Trophoblast cell (in vitro differentiated cells and primary cell): ENCODE measurements at regions not wholly inside any gene's neighbourhood (a gene's known extent, or its start where the extent isn't known, plus 50 kb on each side); places are given as distances from the start of the nearest gene placed in this dataset.

ENCODE experiments used
- DNase-seq, 2 donors: peaks; one replicate each; pipeline ENCODE4 v3.0.0-alpha.2; 2016
- H2AFZ ChIP-seq: 2 replicates; pipeline ENCODE4 v1.6.1; 2013; ENCODE audit warnings: low read length, moderate library complexity, mild to moderate bottlenecking; ENCODE audit not compliant: insufficient read depth, poor library complexity
- H2AK5ac ChIP-seq: 2 replicates; pipeline ENCODE4 v1.6.1; 2013; ENCODE audit warnings: mild to moderate bottlenecking, low read length
- H2BK120ac ChIP-seq: 2 replicates; pipeline ENCODE4 v1.6.1; 2013; ENCODE audit warnings: low read length, mild to moderate bottlenecking, moderate library complexity; ENCODE audit not compliant: insufficient read depth, poor library complexity
- H2BK12ac ChIP-seq: 2 replicates; pipeline ENCODE4 v1.6.1; 2013; ENCODE audit warnings: mild to moderate bottlenecking, low read length, moderate library complexity
- H2BK5ac ChIP-seq: 2 replicates; pipeline ENCODE4 v1.6.1; 2013; ENCODE audit warnings: low read length, low read depth, moderate library complexity, mild to moderate bottlenecking; ENCODE audit not compliant: poor library complexity
- H3K14ac ChIP-seq: 2 replicates; pipeline ENCODE4 v1.6.1; 2013; ENCODE audit warnings: mild to moderate bottlenecking, low read length
- H3K18ac ChIP-seq: 2 replicates; pipeline ENCODE4 v1.6.1; 2013; ENCODE audit warnings: mild to moderate bottlenecking, low read length
- H3K23ac ChIP-seq: 2 replicates; pipeline ENCODE4 v1.6.1; 2013; ENCODE audit warnings: low read length
- H3K27ac ChIP-seq: 2 replicates; pipeline ENCODE4 v1.5.1; 2013; ENCODE audit warnings: low read depth, mild to moderate bottlenecking, inconsistent platforms, low read length, moderate library complexity
- H3K27me3 ChIP-seq: 2 replicates; pipeline ENCODE4 v1.6.1; 2013; ENCODE audit warnings: inconsistent platforms, mild to moderate bottlenecking, low read length, moderate library complexity; ENCODE audit not compliant: insufficient read depth
- H3K36me3 ChIP-seq, 2 experiments: 1 replicate in 1 of 2; 2 replicates in 1 of 2; pipeline ENCODE4 v1.6.1; 2013; ENCODE audit warnings: low read length in 2 of 2, mild to moderate bottlenecking in 2 of 2, moderate library complexity in 1 of 2; ENCODE audit not compliant: insufficient read depth in 2 of 2, control insufficient read depth in 1 of 2
- H3K4ac ChIP-seq: 2 replicates; pipeline ENCODE4 v1.6.1; 2013; ENCODE audit warnings: low read depth, mild to moderate bottlenecking, low read length, moderate library complexity
- H3K4me1 ChIP-seq, 2 experiments: 1 replicate in 1 of 2; 2 replicates in 1 of 2; pipeline ENCODE4 v1.6.1; 2013; ENCODE audit warnings: low read length in 2 of 2, mild to moderate bottlenecking in 2 of 2, moderate library complexity in 1 of 2; ENCODE audit not compliant: insufficient read depth in 2 of 2, control insufficient read depth in 1 of 2
- H3K4me2 ChIP-seq: 2 replicates; pipeline ENCODE4 v1.6.1; 2013; ENCODE audit warnings: inconsistent platforms, mild to moderate bottlenecking, low read length, moderate library complexity
- H3K4me3 ChIP-seq: 2 replicates; pipeline ENCODE4 v1.5.1; 2013; ENCODE audit warnings: mild to moderate bottlenecking, low read depth, low read length, inconsistent platforms
- H3K79me1 ChIP-seq: one replicate; pipeline ENCODE4 v1.6.1; 2013; ENCODE audit warnings: low read length
- H3K79me2 ChIP-seq: 2 replicates; pipeline ENCODE4 v1.6.1; 2013; ENCODE audit warnings: low read length, mild to moderate bottlenecking; ENCODE audit not compliant: control insufficient read depth, insufficient read depth, poor library complexity
- H3K9ac ChIP-seq: 2 replicates; pipeline ENCODE4 v1.6.1; 2013; ENCODE audit warnings: mild to moderate bottlenecking, low read length
- H3K9me3 ChIP-seq: 2 replicates; pipeline ENCODE4 v1.6.1; 2013; ENCODE audit warnings: low read depth, mild to moderate bottlenecking, control low read depth, inconsistent platforms, low read length; ENCODE audit not compliant: insufficient read depth
- H4K12ac ChIP-seq: 2 replicates; pipeline ENCODE4 v1.6.1; 2013; ENCODE audit warnings: low read depth, mild to moderate bottlenecking, low read length, moderate library complexity
- H4K8ac ChIP-seq: 2 replicates; pipeline ENCODE4 v1.6.1; 2013; ENCODE audit warnings: low read depth, mild to moderate bottlenecking, low read length, moderate library complexity
- H4K91ac ChIP-seq: one replicate; pipeline ENCODE4 v1.6.1; 2013; ENCODE audit warnings: low read depth, mild to moderate bottlenecking, low read length, moderate library complexity
- WGBS: extraction: QIAGEN DNeasy Blood & Tissue Kit; methylation state at CpG from one replicate; pipeline ENCODE4 v1.1.7; 2013; ENCODE audit warnings: missing lambda C conversion rate; ENCODE audit not compliant: insufficient read length, insufficient coverage; ENCODE audit errors: extremely low coverage; 5-methylcytosine and 5-hydroxymethylcytosine counted together

DNA sequence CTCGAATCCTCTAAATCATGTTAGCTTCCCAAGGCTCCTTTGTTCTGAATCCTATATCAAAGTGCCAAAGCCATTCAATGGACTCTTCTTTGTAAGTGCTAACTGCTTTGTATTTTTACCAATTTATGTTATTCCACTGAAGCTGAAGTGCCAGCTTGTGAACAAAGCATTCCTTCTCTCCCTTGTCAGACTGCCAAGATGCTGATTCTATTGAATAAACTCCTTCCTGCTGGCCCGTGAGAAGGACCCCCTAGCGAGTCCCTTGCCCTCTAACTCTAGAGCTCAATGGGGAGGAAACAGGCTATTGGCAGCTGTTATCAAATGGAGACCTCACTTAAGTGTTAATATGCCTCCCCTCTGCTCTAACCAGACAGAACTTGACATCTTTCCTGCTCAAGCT is 1097.9 kb upstream of the CNTNAP5 start:
- Histone ChIP-seq H3K79me2 (no peaks in the 10 kb centered on the region), H3K4me3 (no peak overlapping the region), H4K8ac (no peak overlapping the region), H3K4me1 (no peaks in the 10 kb centered on the region), H3K27me3 (no peaks in the 10 kb centered on the region), H3K4me2 (no peak overlapping the region), H3K36me3 (no peaks in the 10 kb centered on the region), H3K14ac (no peak overlapping the region), H2BK5ac (no peak overlapping the region), H2BK120ac (no peak overlapping the region), H3K9me3 (peaks cover 6% of the 10 kb centered on the region), H4K91ac (no peak overlapping the region), H3K79me1 (no peaks in the 10 kb centered on the region), H3K18ac (no peak overlapping the region), H2BK12ac (no peak overlapping the region), H3K4ac (no peak overlapping the region), H2AFZ (no peak overlapping the region), H3K9ac (no peak overlapping the region), H3K27ac (no peak overlapping the region), H2AK5ac (no peak overlapping the region), H3K23ac (no peak overlapping the region), H4K12ac (no peak overlapping the region)
- WGBS = no CpG with 5 or more reads among the region's 3 CpGs
- no peak for DNase-seq

DNA sequence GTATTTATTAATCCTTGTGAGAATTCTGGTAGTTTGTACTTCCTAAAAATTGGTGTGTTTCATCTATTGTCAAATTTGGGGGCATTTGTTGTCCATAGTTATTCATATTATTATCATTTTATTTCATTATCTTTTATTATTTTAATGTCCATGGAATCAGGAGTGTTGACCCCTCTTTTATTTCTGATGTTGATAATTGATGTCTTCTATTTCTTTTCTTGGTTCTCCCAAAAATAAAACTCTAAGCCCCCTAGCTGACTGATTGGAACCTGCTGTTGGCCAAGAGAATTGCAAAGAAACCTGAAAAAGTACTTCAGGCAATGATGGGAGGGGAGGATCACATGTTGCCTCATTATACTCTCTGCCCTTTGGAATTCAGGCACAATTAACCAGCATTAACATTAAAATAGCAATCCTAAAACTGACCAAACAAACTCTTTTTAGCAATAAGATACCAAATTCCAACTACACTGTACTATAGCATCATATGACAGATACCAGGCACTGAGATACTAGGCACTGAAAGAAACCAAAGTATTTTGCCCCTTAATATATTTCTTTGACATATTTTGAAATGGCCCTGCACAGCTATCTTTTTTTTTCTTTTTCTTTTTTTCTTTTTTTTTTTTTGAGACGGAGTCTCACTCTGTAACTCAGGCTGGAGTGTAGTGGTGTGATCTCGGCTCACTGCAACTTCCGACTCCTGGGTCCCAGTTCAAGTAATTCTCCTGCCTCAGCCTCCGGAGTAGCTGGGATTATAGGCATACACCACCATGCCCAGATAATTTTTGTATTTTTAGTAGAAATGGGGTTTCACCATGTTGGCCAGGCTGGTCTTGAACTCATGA is 1097.2 kb upstream of the CNTNAP5 start:
- Histone ChIP-seq H3K18ac (no peak overlapping the region), H3K4me2 (no peak overlapping the region), H3K23ac (no peak overlapping the region), H3K4ac (no peak overlapping the region), H3K36me3 (no peaks in the 10 kb centered on the region), H3K9ac (no peak overlapping the region), H3K27ac (no peak overlapping the region), H3K79me2 (no peaks in the 10 kb centered on the region), H2BK120ac (no peak overlapping the region), H2BK12ac (no peak overlapping the region), H2AFZ (no peak overlapping the region), H3K9me3 (peaks cover 6% of the 10 kb centered on the region), H3K4me1 (no peaks in the 10 kb centered on the region), H4K91ac (no peak overlapping the region), H3K79me1 (no peaks in the 10 kb centered on the region), H3K14ac (no peak overlapping the region), H2BK5ac (no peak overlapping the region), H3K4me3 (no peak overlapping the region), H4K12ac (no peak overlapping the region), H2AK5ac (no peak overlapping the region), H4K8ac (no peak overlapping the region), H3K27me3 (no peaks in the 10 kb centered on the region)
- DNase-seq = no peak
- no CpG with 5 or more reads among the region's 4 CpGs for WGBS

DNA sequence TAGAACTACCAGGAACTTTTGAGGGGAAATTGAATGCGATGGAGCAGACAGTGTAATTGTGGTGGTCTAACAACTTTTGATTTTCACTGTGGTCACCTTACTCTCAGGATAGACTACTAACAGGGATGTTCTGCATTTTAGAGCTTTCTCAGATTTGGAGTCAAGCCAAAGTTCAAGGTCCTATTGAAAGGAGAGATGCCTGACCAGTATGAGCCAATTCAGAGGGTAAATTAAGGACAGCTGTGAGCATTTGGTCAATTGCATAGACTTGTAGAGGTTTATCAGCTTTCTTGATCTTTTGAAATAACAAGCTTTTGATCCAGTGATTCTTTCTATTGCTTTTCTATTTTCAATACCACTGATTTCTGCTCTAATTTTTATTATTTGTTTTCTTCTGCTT is 1095.7 kb upstream of the CNTNAP5 start:
- Histone ChIP-seq H3K27me3 (no peaks in the 10 kb centered on the region), H4K91ac (no peak overlapping the region), H3K9ac (no peak overlapping the region), H3K4me1 (no peaks in the 10 kb centered on the region), H2AFZ (no peak overlapping the region), H3K18ac (no peak overlapping the region), H3K4me3 (no peak overlapping the region), H3K79me2 (no peaks in the 10 kb centered on the region), H2BK5ac (no peak overlapping the region), H2BK120ac (no peak overlapping the region), H3K4me2 (no peak overlapping the region), H3K9me3 (peaks cover 6% of the 10 kb centered on the region), H3K4ac (no peak overlapping the region), H4K12ac (no peak overlapping the region), H3K23ac (no peak overlapping the region), H2AK5ac (no peak overlapping the region), H3K27ac (no peak overlapping the region), H3K79me1 (no peaks in the 10 kb centered on the region), H4K8ac (no peak overlapping the region), H3K36me3 (no peaks in the 10 kb centered on the region), H2BK12ac (no peak overlapping the region), H3K14ac (no peak overlapping the region)
- no CpG with 5 or more reads among the region's 1 CpG for WGBS
- DNase-seq = no peak

GRCh38 chr2:122935506-122935905 is 1089.6 kb upstream of the CNTNAP5 start:
- Histone ChIP-seq H4K91ac (no peak overlapping the region), H3K36me3 (no peaks in the 10 kb centered on the region), H2BK12ac (no peak overlapping the region), H3K27ac (no peak overlapping the region), H3K18ac (no peak overlapping the region), H4K12ac (no peak overlapping the region), H2AFZ (no peak overlapping the region), H2BK5ac (no peak overlapping the region), H3K4me2 (no peak overlapping the region), H2AK5ac (no peak overlapping the region), H3K4ac (no peak overlapping the region), H3K79me1 (no peaks in the 10 kb centered on the region), H3K27me3 (no peaks in the 10 kb centered on the region), H3K9me3 (no peaks in the 10 kb centered on the region), H3K23ac (no peak overlapping the region), H3K4me1 (no peaks in the 10 kb centered on the region), H3K79me2 (no peaks in the 10 kb centered on the region), H3K9ac (no peak overlapping the region), H4K8ac (no peak overlapping the region), H3K4me3 (no peak overlapping the region), H2BK120ac (no peak overlapping the region), H3K14ac (no peak overlapping the region)
- no CpG with 5 or more reads among the region's 2 CpGs for WGBS
- no peak for DNase-seq
